ENCODE measurements at regions not wholly inside any gene's neighbourhood (a gene's known extent, or its start where the extent isn't known, plus 50 kb on each side); places are given as distances from the start of the nearest gene placed in this dataset.

GRCh38 chr2:172280571-172281361 lies 146.6 kb upstream of the ITGA6 start:
- Histone ChIP-seq H3K9ac (ENCODE audit: low read depth, low read length) (no peak overlapping the region), H3K27me3 (ENCODE audit: control insufficient read depth, insufficient read depth, low read length) (no peaks in the 10 kb centered on the region), H3K36me3 (ENCODE audit: control insufficient read depth, insufficient read depth, low read length) (no peaks in the 10 kb centered on the region), H3K4me3 (ENCODE audit: low read depth, low read length) (no peak overlapping the region), H3K9me3 (ENCODE audit: control insufficient read depth, insufficient read depth, low read length) (peaks cover 7% of the 10 kb centered on the region; the same call in 1 of the 2 replicates), H3K27ac (ENCODE audit: low read depth, low read length) (no peak overlapping the region), H3K4me1 (ENCODE audit: control insufficient read depth, insufficient read depth, low read length) (peaks cover 21% of the 10 kb centered on the region)

DNA sequence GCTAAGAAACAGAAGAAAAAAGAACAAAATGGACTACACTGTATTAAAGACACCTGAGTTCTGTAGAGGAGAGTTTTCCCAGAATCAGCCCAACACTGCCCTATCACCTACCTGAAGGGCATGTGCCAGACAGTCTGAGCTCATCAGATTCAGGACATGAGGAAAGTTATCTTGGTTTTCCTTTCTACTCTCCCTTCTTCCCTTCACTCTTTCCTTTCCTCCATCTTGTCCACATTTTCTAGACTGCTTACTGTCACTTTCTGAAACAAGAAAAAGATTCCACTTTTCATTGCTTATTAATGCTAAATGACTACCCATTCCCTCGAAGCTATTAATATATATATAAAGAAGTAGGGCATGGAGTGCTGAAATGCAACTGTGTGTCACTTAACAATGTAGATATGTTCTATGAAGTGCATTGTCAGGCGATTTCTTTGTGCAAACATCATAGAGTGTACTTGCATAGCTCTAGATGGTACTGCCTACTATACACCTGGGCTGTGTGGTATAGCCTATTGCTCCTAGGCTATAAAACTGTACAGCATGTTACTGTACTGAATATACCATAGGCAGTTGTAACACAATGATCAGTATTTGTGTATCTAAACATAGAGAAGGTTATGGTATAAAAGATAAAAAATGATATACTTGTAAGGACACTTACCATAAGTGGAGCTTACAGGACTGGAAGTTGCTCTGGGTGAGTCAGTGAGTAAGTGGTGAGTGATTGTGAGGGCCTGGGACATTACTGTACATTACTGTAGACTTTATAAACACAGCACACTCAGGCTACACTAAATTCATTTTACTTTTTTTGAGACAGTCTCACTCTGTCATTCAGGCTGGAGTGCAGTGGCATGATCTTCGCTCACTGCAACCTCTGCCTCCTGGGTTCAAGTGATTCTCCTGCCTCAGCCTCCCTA lies 145.5 kb upstream of the ITGA6 start:
- H3K9ac ChIP-seq (ENCODE audit: low read depth, low read length), result no peak overlapping the region
- H3K36me3 ChIP-seq (ENCODE audit: control insufficient read depth, insufficient read depth, low read length), result no peaks in the 10 kb centered on the region
- H3K9me3 ChIP-seq (ENCODE audit: control insufficient read depth, insufficient read depth, low read length), result peaks cover 6% of the 10 kb centered on the region; the same call in 1 of the 2 replicates
- H3K27me3 ChIP-seq (ENCODE audit: control insufficient read depth, insufficient read depth, low read length), result no peaks in the 10 kb centered on the region
- no peak overlapping the region for H3K27ac ChIP-seq (ENCODE audit: low read depth, low read length)
- peaks cover 21% of the 10 kb centered on the region for H3K4me1 ChIP-seq (ENCODE audit: control insufficient read depth, insufficient read depth, low read length)
- no peak overlapping the region for H3K4me3 ChIP-seq (ENCODE audit: low read depth, low read length)

GRCh38 chr2:172282944-172283343 lies 144.4 kb upstream of the ITGA6 start:
- H3K4me1 ChIP-seq (ENCODE audit: control insufficient read depth, insufficient read depth, low read length), result peaks cover 21% of the 10 kb centered on the region
- H3K27ac ChIP-seq (ENCODE audit: low read depth, low read length), result no peak overlapping the region
- no peak overlapping the region for H3K9ac ChIP-seq (ENCODE audit: low read depth, low read length)
- no peaks in the 10 kb centered on the region for H3K27me3 ChIP-seq (ENCODE audit: control insufficient read depth, insufficient read depth, low read length)
- no peaks in the 10 kb centered on the region for H3K9me3 ChIP-seq (ENCODE audit: control insufficient read depth, insufficient read depth, low read length)
- no peak overlapping the region for H3K4me3 ChIP-seq (ENCODE audit: low read depth, low read length)
- H3K36me3 ChIP-seq (ENCODE audit: control insufficient read depth, insufficient read depth, low read length), result no peaks in the 10 kb centered on the region

DNA sequence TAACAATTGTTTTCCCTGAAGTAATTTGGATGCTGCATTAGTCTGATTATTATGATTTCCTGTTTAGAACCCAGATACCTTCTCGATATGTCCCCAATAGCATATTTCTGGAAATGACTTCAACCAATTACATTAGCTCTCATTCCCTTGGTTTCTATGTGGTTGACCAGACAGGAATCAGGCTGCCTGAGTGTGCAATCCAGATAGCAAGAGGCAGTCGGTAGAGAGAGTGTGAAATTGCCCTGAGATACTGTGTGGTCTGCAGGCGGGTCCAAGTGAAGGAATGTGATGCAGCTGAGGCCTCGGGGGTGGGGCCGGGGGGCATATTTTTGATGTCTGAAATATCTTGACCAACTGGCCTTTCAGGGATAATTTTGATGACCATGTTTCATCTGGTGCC lies 143.9 kb upstream of the ITGA6 start:
- H3K9ac ChIP-seq (ENCODE audit: low read depth, low read length), result no peak overlapping the region
- no peak overlapping the region for H3K4me3 ChIP-seq (ENCODE audit: low read depth, low read length)
- H3K27me3 ChIP-seq (ENCODE audit: control insufficient read depth, insufficient read depth, low read length), result no peaks in the 10 kb centered on the region
- H3K9me3 ChIP-seq (ENCODE audit: control insufficient read depth, insufficient read depth, low read length), result no peaks in the 10 kb centered on the region
- no peaks in the 10 kb centered on the region for H3K36me3 ChIP-seq (ENCODE audit: control insufficient read depth, insufficient read depth, low read length)
- no peak overlapping the region for H3K27ac ChIP-seq (ENCODE audit: low read depth, low read length)
- H3K4me1 ChIP-seq (ENCODE audit: control insufficient read depth, insufficient read depth, low read length), result peaks cover 21% of the 10 kb centered on the region

DNA sequence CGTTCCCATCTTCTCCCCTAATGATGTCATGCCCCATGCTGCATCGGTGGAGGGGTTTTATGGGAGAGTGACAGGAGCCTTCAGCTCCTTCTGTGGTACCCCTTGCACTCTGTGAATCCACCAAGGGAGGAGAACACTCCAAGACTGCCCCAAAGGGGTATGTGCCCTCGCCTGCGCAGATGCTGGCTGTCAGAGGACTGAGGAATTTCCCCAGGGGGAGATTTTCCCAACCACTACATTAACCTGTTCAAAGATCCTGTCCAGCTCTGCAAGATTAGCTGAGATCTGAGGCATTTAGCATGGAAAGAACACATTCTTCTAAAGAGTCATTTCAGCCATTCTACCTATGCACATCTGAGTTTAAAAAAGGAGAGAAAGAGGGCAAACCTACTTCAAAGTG lies 143.2 kb upstream of the ITGA6 start:
- Histone ChIP-seq H3K36me3 (ENCODE audit: control insufficient read depth, insufficient read depth, low read length) (no peaks in the 10 kb centered on the region), H3K4me1 (ENCODE audit: control insufficient read depth, insufficient read depth, low read length) (peaks cover 21% of the 10 kb centered on the region), H3K4me3 (ENCODE audit: low read depth, low read length) (no peak overlapping the region), H3K27me3 (ENCODE audit: control insufficient read depth, insufficient read depth, low read length) (no peaks in the 10 kb centered on the region), H3K27ac (ENCODE audit: low read depth, low read length) (no peak overlapping the region), H3K9me3 (ENCODE audit: control insufficient read depth, insufficient read depth, low read length) (no peaks in the 10 kb centered on the region), H3K9ac (ENCODE audit: low read depth, low read length) (no peak overlapping the region)

- Histone ChIP-seq H3K36me3 (ENCODE audit: control insufficient read depth, insufficient read depth, low read length) (no peaks in the 10 kb centered on the region), H3K4me3 (ENCODE audit: low read depth, low read length) (no peak overlapping the region), H3K9ac (ENCODE audit: low read depth, low read length) (no peak overlapping the region), H3K4me1 (ENCODE audit: control insufficient read depth, insufficient read depth, low read length) (peaks cover 21% of the 10 kb centered on the region), H3K27ac (ENCODE audit: low read depth, low read length) (no peak overlapping the region), H3K9me3 (ENCODE audit: control insufficient read depth, insufficient read depth, low read length) (no peaks in the 10 kb centered on the region), H3K27me3 (ENCODE audit: control insufficient read depth, insufficient read depth, low read length) (no peaks in the 10 kb centered on the region)
Measured at GRCh38 chr2:172285010-172285621, 142.3 kb upstream of the ITGA6 start.

DNA sequence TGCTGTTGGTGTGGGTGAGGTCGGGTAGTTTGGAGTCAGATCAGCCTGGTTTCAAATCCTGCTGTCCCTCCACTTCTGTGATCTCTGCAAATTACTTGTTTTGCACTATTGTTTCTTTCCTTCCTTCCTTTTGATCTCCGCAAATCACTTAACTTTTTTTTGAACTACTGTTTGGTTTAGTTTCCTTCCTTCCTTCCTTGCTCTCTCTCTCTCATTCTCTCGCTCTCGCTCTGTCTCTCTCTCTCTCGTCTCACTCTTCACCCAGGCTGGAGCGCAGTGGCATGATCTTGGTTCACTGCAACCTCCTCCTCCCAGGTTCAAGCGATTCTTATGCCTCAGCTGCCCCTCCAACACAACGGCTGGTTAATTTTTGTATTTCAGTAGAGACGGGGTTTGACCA lies 141.6 kb upstream of the ITGA6 start:
- no peaks in the 10 kb centered on the region for H3K27me3 ChIP-seq (ENCODE audit: control insufficient read depth, insufficient read depth, low read length)
- H3K4me3 ChIP-seq (ENCODE audit: low read depth, low read length), result no peak overlapping the region
- H3K36me3 ChIP-seq (ENCODE audit: control insufficient read depth, insufficient read depth, low read length), result no peaks in the 10 kb centered on the region
- H3K27ac ChIP-seq (ENCODE audit: low read depth, low read length), result no peak overlapping the region
- no peak overlapping the region for H3K9ac ChIP-seq (ENCODE audit: low read depth, low read length)
- no peaks in the 10 kb centered on the region for H3K9me3 ChIP-seq (ENCODE audit: control insufficient read depth, insufficient read depth, low read length)
- H3K4me1 ChIP-seq (ENCODE audit: control insufficient read depth, insufficient read depth, low read length), result peaks cover 21% of the 10 kb centered on the region

GRCh38 chr2:172287190-172287589 lies 140.2 kb upstream of the ITGA6 start:
- no peaks in the 10 kb centered on the region for H3K9me3 ChIP-seq (ENCODE audit: control insufficient read depth, insufficient read depth, low read length)
- H3K4me1 ChIP-seq (ENCODE audit: control insufficient read depth, insufficient read depth, low read length), result peaks cover 21% of the 10 kb centered on the region
- no peaks in the 10 kb centered on the region for H3K36me3 ChIP-seq (ENCODE audit: control insufficient read depth, insufficient read depth, low read length)
- no peak overlapping the region for H3K4me3 ChIP-seq (ENCODE audit: low read depth, low read length)
- no peak overlapping the region for H3K9ac ChIP-seq (ENCODE audit: low read depth, low read length)
- no peak overlapping the region for H3K27ac ChIP-seq (ENCODE audit: low read depth, low read length)
- no peaks in the 10 kb centered on the region for H3K27me3 ChIP-seq (ENCODE audit: control insufficient read depth, insufficient read depth, low read length)

GRCh38 chr2:172287605-172288315 lies 139.6 kb upstream of the ITGA6 start:
- Histone ChIP-seq H3K4me1 (ENCODE audit: control insufficient read depth, insufficient read depth, low read length) (peaks cover 21% of the 10 kb centered on the region), H3K9me3 (ENCODE audit: control insufficient read depth, insufficient read depth, low read length) (no peaks in the 10 kb centered on the region), H3K9ac (ENCODE audit: low read depth, low read length) (no peak overlapping the region), H3K36me3 (ENCODE audit: control insufficient read depth, insufficient read depth, low read length) (no peaks in the 10 kb centered on the region), H3K4me3 (ENCODE audit: low read depth, low read length) (no peak overlapping the region), H3K27me3 (ENCODE audit: control insufficient read depth, insufficient read depth, low read length) (no peaks in the 10 kb centered on the region), H3K27ac (ENCODE audit: low read depth, low read length) (no peak overlapping the region)

DNA sequence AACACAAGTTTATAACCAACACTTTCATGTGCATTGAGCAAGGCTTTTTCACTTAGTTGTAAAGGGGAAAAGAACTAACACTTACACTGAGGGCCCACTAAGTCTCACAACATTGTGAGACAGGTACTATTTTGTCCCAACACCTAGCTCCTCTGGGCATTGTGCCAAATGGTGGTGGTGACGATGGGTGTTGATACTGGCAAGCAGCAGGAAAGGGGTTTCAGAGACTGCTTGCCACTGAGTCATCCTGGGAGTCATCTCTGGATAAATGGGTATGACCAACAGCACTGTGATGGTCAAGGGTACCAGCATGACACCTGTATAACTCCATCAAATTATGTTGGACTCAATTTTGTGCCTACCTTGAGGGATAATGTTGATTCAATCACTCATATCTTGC lies 138.8 kb upstream of the ITGA6 start:
- Histone ChIP-seq H3K27ac (ENCODE audit: low read depth, low read length) (no peak overlapping the region), H3K4me1 (ENCODE audit: control insufficient read depth, insufficient read depth, low read length) (peaks cover 14% of the 10 kb centered on the region), H3K9me3 (ENCODE audit: control insufficient read depth, insufficient read depth, low read length) (no peaks in the 10 kb centered on the region), H3K27me3 (ENCODE audit: control insufficient read depth, insufficient read depth, low read length) (no peaks in the 10 kb centered on the region), H3K4me3 (ENCODE audit: low read depth, low read length) (no peak overlapping the region), H3K36me3 (ENCODE audit: control insufficient read depth, insufficient read depth, low read length) (no peaks in the 10 kb centered on the region), H3K9ac (ENCODE audit: low read depth, low read length) (no peak overlapping the region)
